ENCODE measurements at regions not wholly inside any gene's neighbourhood (a gene's known extent, or its start where the extent isn't known, plus 50 kb on each side); places are given as distances from the start of the nearest gene placed in this dataset.

DNA sequence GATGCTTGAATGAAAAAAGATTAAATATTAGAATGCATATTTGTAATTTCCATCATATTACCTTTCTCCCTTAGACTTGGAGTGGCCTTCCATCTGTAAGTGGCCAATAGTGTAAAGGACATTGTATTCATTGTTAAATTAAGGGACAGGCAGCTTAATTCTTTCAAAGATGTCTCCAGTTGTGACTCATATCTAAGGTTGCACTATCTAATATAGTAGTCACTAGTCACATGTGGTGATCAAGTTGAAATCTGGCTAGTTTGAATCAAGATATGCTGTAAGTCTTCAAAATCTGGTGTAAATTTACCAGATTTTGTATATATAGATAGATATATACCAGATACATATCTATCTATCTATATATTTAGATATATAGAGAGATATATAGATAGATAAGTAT, 52.4 kb upstream of the AGPS start:
- TF ChIP-seq, protein P1, sequence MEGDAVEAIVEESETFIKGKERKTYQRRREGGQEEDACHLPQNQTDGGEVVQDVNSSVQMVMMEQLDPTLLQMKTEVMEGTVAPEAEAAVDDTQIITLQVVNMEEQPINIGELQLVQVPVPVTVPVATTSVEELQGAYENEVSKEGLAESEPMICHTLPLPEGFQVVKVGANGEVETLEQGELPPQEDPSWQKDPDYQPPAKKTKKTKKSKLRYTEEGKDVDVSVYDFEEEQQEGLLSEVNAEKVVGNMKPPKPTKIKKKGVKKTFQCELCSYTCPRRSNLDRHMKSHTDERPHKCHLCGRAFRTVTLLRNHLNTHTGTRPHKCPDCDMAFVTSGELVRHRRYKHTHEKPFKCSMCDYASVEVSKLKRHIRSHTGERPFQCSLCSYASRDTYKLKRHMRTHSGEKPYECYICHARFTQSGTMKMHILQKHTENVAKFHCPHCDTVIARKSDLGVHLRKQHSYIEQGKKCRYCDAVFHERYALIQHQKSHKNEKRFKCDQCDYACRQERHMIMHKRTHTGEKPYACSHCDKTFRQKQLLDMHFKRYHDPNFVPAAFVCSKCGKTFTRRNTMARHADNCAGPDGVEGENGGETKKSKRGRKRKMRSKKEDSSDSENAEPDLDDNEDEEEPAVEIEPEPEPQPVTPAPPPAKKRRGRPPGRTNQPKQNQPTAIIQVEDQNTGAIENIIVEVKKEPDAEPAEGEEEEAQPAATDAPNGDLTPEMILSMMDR (IDR thresholded peaks at IDR 0.05): no peak
- TF ChIP-seq POLR2A (IDR thresholded peaks at IDR 0.05) (no peak), EP300 (IDR thresholded peaks at IDR 0.05) (no peak)
- no peak overlapping the region for H3K27ac ChIP-seq
- H3K27me3 ChIP-seq: no peaks in the 10 kb centered on the region
- DNase-seq: no peak
- H3K4me1 ChIP-seq (ENCODE audit: insufficient read depth): no peaks in the 10 kb centered on the region
- H3K9me3 ChIP-seq: no peaks in the 10 kb centered on the region
- H3K36me3 ChIP-seq: no peaks in the 10 kb centered on the region
- H3K4me3 ChIP-seq: no peak overlapping the region
- intact Hi-C loops (cut with DNase I): no loop called here

DNA sequence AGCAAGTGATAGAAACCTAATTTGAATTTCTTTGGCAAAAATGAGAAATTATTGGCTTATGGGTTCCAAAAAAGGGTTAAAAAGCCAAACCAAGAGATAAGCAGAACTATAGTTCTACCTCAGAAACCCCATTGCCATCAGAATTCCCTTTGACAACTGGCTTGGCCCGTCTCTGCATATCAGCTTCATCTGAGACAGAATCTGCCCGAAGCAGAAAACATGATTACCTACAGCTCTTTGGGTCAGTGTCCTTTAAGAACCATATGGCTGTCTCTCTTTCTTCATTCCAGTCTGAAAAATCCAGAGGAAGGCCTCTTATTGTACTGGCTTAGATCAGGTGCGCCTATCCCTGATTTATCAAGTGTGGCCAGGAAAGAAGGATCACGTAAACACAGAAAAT, 49.8 kb upstream of the AGPS start:
- intact Hi-C loops (cut with DNase I): no loop called here
- Histone ChIP-seq H3K36me3 (no peaks in the 10 kb centered on the region), H3K4me3 (no peak overlapping the region), H3K4me1 (ENCODE audit: insufficient read depth) (no peaks in the 10 kb centered on the region), H3K27ac (no peak overlapping the region), H3K9me3 (no peaks in the 10 kb centered on the region), H3K27me3 (no peaks in the 10 kb centered on the region)
- no peak for TF ChIP-seq POLR2A (IDR thresholded peaks at IDR 0.05)
- no peak for TF ChIP-seq EP300 (IDR thresholded peaks at IDR 0.05)
- TF ChIP-seq, protein P1 (IDR thresholded peaks at IDR 0.05): no peak
- DNase-seq: no peak
- 97 to 98% (median 98%) methylated on average over 4 of the region's 4 CpGs for WGBS, 3 donors
